ENCODE measurements at regions not wholly inside any gene's neighbourhood (a gene's known extent, or its start where the extent isn't known, plus 50 kb on each side); places are given as distances from the start of the nearest gene placed in this dataset.

DNA sequence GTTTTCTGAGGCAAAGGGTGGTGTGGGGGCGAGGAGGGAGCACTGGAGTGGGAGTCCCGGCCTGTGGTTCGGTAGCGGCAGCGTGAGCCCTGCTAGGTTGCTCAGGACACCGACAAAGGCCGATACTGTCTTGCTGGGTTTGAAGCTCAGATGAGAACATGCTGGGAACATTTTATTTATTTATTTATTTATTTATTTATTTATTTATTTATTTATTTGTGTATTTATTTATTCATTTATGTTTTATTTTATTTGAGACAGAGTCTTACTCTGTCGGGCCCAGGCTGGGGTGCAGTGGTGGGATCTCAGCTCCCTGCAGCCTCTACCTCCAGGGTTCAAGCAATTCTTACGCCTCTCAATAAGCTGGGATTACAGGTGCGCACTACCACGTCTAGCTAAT is 117.9 kb upstream of the GSE1 start:
- no peak overlapping the region for H3K27ac ChIP-seq (ENCODE audit: low read length)
- no peak for DNase-seq
- H3K9me3 ChIP-seq (ENCODE audit: control insufficient read depth, low read length): no peaks in the 10 kb centered on the region
- no peak overlapping the region for H3K4me3 ChIP-seq (ENCODE audit: low read length)
- 95% methylated on average over 11 of the region's 11 CpGs for WGBS
- no peak for ATAC-seq
- H3K27me3 ChIP-seq (ENCODE audit: control insufficient read depth, insufficient read depth): no peaks in the 10 kb centered on the region
- peaks cover 11% of the 10 kb centered on the region for H3K4me1 ChIP-seq (ENCODE audit: control insufficient read depth, insufficient read depth, low read length)
- intact Hi-C loops (cut with DNase I): no loop called here

DNA sequence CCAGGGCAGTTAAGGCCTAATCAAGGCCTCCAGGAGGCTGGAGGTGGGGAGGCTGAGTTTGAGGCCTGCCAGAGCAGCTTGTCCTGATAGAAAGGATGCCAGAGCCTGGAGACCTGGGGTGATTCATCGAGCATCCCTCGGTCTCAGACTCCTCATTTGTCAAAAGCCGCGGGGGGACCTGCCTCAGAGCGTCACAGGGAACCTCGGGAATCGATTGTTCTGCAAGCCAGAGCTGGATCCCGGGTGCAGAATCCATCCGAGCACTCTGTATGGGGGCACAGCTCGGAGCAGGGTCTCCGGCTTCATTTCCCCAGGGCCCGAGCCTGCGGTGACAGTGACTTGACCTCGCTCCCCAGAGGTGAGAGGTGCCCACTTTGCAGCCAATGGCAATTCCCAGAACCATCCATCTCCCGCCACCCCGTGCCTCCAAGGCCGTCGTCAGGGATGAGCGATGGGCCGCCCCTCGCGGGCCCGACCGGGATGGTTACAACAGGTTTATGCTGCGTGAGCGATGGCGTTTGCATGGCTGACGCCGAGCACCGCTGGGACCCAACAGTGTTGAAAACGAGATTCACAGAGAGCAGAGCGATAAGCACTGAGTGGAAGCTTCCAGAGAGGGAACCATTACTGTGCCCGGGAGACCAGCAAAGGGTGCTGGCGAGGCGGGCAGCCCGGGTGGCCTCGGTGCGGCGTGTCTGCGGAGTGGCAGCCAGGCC is 117.1 kb upstream of the GSE1 start:
- no peak overlapping the region for H3K4me3 ChIP-seq (ENCODE audit: low read length)
- H3K27ac ChIP-seq (ENCODE audit: low read length): no peak overlapping the region
- 94% methylated on average over 40 of the region's 40 CpGs for WGBS
- peaks cover 11% of the 10 kb centered on the region for H3K4me1 ChIP-seq (ENCODE audit: control insufficient read depth, insufficient read depth, low read length)
- ATAC-seq (no peak), DNase-seq (no peak)
- H3K9me3 ChIP-seq (ENCODE audit: control insufficient read depth, low read length): no peaks in the 10 kb centered on the region
- intact Hi-C loops (cut with DNase I): no loop called here
- no peaks in the 10 kb centered on the region for H3K27me3 ChIP-seq (ENCODE audit: control insufficient read depth, insufficient read depth)

DNA sequence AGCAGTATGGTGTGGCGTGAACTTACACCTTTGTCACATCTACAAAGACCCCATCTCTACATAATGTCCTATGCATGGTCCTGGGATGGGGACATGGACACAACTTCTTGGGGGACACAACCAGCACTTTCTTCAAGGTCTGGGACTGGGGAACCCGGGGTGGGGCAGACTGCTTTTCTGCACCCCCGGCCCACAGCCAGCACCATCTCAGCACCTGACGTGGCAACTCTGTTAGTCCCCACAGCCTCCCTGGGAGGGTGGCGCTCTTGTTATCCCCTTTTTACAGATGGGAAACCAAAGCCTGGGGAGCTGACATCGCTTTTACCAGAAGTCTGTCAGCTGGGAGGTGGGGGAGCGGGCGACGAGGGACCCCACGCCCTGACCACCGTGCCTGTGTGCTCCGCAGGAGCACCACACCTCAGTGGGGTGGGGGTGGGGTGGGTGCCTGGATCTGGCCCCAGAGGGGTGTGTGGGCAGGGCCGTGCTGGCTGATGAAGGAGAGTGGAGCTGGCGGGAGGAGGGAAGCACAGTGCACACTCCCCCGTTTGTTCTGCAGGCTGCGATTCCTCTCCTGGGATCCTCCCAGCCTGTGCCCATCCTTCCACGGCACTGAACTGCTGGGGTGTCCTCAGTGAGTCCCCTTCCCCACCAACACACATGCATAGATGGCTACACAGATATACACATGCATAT is 115.4 kb upstream of the GSE1 start:
- DNase-seq: no peak
- ATAC-seq: no peak
- H3K27ac ChIP-seq (ENCODE audit: low read length): no peak overlapping the region
- H3K9me3 ChIP-seq (ENCODE audit: control insufficient read depth, low read length): no peaks in the 10 kb centered on the region
- peaks cover 1% of the 10 kb centered on the region for H3K4me1 ChIP-seq (ENCODE audit: control insufficient read depth, insufficient read depth, low read length)
- no peak overlapping the region for H3K4me3 ChIP-seq (ENCODE audit: low read length)
- intact Hi-C loops (cut with DNase I): no loop called here
- no peaks in the 10 kb centered on the region for H3K27me3 ChIP-seq (ENCODE audit: control insufficient read depth, insufficient read depth)
- WGBS: 81% methylated on average over 17 of the region's 17 CpGs

DNA sequence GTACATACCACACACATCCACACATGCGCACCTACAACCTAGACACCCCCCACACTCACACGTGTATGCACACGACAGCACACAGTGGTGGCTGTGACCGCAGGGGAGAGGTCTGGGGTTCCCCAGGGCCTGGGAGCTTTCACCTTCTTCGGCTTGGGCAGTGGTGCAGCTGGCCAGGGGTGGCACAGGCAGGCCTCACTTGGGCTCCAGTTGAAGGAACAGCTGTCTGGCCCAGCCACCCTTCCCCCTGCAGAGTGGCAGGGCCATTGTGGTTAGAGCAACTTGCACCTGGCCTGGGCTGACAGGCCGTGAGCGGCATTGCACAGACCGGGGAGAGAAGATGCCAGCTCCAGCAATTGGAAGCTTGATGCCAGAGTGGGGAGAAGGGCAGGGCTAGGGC is 114.5 kb upstream of the GSE1 start:
- no peak overlapping the region for H3K4me3 ChIP-seq (ENCODE audit: low read length)
- H3K27me3 ChIP-seq (ENCODE audit: control insufficient read depth, insufficient read depth): no peaks in the 10 kb centered on the region
- 83% methylated on average over 8 of the region's 8 CpGs for WGBS
- no peak overlapping the region for H3K27ac ChIP-seq (ENCODE audit: low read length)
- no peaks in the 10 kb centered on the region for H3K4me1 ChIP-seq (ENCODE audit: control insufficient read depth, insufficient read depth, low read length)
- ATAC-seq (no peak), DNase-seq (no peak)
- no peaks in the 10 kb centered on the region for H3K9me3 ChIP-seq (ENCODE audit: control insufficient read depth, low read length)
- intact Hi-C loops (cut with DNase I): no loop called here

DNA sequence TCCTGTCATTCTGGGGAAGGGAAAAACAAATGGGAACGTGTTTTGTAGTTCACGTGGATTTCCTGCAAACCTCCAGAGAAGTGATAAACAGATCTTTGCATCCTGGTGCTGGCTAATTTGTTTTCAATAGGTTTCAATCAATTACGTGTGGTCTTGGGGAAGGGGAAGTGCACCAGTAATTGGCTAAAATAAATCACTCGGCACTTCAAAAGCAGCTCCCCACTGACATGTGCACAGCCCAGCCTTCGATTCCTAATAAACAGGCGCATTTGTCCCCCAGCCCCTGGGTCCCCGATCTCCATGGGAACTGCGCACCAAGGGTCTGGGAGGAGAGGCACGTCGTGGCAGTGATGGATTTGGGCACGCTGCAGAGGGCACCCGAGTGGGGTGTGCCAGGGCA is 112.9 kb upstream of the GSE1 start:
- no peak for DNase-seq
- Histone ChIP-seq H3K4me1 (ENCODE audit: control insufficient read depth, insufficient read depth, low read length) (no peaks in the 10 kb centered on the region), H3K9me3 (ENCODE audit: control insufficient read depth, low read length) (no peaks in the 10 kb centered on the region), H3K4me3 (ENCODE audit: low read length) (no peak overlapping the region), H3K27me3 (ENCODE audit: control insufficient read depth, insufficient read depth) (no peaks in the 10 kb centered on the region), H3K27ac (ENCODE audit: low read length) (no peak overlapping the region)
- no peak for ATAC-seq
- intact Hi-C loops (cut with DNase I): no loop called here
- 84% methylated on average over 12 of the region's 12 CpGs for WGBS

DNA sequence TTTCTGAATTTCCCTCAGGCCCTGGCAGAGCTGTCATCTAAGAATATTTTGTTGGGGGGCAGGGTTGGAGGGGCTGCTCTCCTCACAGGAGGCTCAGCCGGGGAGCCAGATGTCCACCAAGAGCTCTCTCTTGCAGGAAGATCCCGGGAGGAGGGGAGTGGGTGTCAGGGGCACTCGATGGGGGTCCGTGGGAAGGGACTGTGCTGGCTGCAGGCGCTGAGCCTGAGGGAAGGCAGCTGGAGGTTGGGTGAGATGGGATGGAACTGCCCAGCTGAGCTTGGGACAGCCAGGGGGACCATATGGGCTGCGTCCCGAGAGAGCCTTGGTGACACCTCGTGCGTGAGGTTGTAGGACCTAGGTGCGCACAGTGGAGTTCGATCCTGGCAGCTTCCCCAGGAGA is 111.2 kb upstream of the GSE1 start:
- Histone ChIP-seq H3K27ac (ENCODE audit: low read length) (no peak overlapping the region), H3K4me3 (ENCODE audit: low read length) (no peak overlapping the region), H3K27me3 (ENCODE audit: control insufficient read depth, insufficient read depth) (no peaks in the 10 kb centered on the region), H3K4me1 (ENCODE audit: control insufficient read depth, insufficient read depth, low read length) (peaks cover 2% of the 10 kb centered on the region), H3K9me3 (ENCODE audit: control insufficient read depth, low read length) (no peaks in the 10 kb centered on the region)
- WGBS: 91% methylated on average over 11 of the region's 11 CpGs
- intact Hi-C loops (cut with DNase I): no loop called here
- ATAC-seq: peak in 1 of 2 donors; percentile 5
- no peak for DNase-seq

DNA sequence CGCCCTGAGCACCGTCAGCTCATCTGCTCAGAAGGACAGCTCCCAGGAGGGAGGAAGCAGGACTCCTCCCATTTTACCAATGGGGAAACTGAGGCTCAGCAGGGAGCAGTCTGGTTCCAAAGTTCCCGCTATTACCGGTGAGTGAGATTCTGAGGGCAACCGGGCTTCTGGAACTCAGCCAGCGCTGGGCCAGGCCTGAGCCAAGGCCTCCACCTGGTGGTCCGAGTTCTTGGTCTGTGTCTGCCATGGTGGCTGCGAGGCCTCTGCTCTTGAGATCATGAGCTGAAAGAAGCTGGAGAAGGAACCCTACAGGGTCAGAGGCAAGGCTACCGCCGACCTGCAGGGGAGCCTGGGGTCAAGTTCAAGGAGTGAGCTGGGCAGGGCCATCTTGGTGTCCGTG is 110.8 kb upstream of the GSE1 start:
- no peak for ATAC-seq
- DNase-seq: no peak
- intact Hi-C loops (cut with DNase I): no loop called here
- no peaks in the 10 kb centered on the region for H3K27me3 ChIP-seq (ENCODE audit: control insufficient read depth, insufficient read depth)
- H3K27ac ChIP-seq (ENCODE audit: low read length): no peak overlapping the region
- 85% methylated on average over 11 of the region's 11 CpGs for WGBS
- no peaks in the 10 kb centered on the region for H3K9me3 ChIP-seq (ENCODE audit: control insufficient read depth, low read length)
- peaks cover 2% of the 10 kb centered on the region for H3K4me1 ChIP-seq (ENCODE audit: control insufficient read depth, insufficient read depth, low read length)
- H3K4me3 ChIP-seq (ENCODE audit: low read length): no peak overlapping the region

DNA sequence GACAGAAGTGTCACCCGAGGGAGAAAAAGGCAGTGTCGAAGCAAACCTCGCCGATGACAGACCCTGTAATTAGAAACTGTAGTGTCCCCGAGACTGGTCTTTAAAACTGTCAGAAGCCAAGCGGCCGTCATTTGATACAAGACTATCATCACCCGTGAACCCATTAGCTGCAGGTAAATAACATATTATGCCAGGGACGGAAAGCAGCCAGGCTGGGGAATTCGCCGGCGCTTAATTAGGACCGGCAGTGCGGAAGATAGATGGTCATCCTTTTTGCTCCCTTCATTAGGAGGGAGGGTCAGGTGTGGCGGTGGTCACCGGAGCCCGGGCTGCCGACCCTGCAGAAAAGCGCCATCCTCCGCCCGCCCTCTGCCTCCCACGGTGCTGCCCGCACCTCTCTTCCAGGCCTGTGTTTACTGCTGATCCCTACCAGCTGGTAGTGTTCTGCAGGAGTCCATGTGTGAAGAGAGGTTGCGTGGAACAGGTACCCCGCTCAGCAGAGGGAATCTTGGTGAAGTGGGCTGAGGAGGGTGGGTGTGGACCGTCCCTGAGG is 109.4 kb upstream of the GSE1 start:
- Histone ChIP-seq H3K4me1 (ENCODE audit: control insufficient read depth, insufficient read depth, low read length) (peaks cover 2% of the 10 kb centered on the region), H3K27ac (ENCODE audit: low read length) (no peak overlapping the region), H3K4me3 (ENCODE audit: low read length) (no peak overlapping the region), H3K9me3 (ENCODE audit: control insufficient read depth, low read length) (no peaks in the 10 kb centered on the region), H3K27me3 (ENCODE audit: control insufficient read depth, insufficient read depth) (no peaks in the 10 kb centered on the region)
- no peak for ATAC-seq
- no peak for DNase-seq
- whole genome bisulfite sequencing: 89% methylated on average over 26 of the region's 26 CpGs
- intact Hi-C loops (cut with DNase I): no loop called here

DNA sequence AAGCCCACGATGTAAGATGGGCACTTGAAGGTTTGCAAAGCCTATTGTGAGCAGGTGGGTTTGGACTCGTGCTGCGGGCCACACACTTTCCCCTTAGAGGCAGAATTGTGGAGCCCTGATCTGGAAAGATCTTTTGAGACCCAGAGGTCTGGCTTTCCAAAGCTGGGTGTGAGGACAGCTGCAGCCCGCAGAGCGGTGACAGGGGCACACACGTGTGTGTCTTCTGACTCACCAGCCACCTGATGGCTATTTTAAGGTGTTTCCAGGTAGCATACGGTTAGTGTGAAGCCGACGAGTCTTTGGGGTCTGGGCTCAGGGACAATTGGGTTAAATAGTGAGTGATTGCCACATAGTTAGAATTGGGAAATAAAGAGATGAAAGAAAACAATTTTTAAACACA is 108.9 kb upstream of the GSE1 start:
- 83% methylated on average over 9 of the region's 9 CpGs for WGBS
- no peaks in the 10 kb centered on the region for H3K9me3 ChIP-seq (ENCODE audit: control insufficient read depth, low read length)
- peaks cover 2% of the 10 kb centered on the region for H3K4me1 ChIP-seq (ENCODE audit: control insufficient read depth, insufficient read depth, low read length)
- no peaks in the 10 kb centered on the region for H3K27me3 ChIP-seq (ENCODE audit: control insufficient read depth, insufficient read depth)
- intact Hi-C loops (cut with DNase I): no loop called here
- H3K4me3 ChIP-seq (ENCODE audit: low read length): no peak overlapping the region
- H3K27ac ChIP-seq (ENCODE audit: low read length): no peak overlapping the region
- no peak for DNase-seq
- no peak for ATAC-seq

DNA sequence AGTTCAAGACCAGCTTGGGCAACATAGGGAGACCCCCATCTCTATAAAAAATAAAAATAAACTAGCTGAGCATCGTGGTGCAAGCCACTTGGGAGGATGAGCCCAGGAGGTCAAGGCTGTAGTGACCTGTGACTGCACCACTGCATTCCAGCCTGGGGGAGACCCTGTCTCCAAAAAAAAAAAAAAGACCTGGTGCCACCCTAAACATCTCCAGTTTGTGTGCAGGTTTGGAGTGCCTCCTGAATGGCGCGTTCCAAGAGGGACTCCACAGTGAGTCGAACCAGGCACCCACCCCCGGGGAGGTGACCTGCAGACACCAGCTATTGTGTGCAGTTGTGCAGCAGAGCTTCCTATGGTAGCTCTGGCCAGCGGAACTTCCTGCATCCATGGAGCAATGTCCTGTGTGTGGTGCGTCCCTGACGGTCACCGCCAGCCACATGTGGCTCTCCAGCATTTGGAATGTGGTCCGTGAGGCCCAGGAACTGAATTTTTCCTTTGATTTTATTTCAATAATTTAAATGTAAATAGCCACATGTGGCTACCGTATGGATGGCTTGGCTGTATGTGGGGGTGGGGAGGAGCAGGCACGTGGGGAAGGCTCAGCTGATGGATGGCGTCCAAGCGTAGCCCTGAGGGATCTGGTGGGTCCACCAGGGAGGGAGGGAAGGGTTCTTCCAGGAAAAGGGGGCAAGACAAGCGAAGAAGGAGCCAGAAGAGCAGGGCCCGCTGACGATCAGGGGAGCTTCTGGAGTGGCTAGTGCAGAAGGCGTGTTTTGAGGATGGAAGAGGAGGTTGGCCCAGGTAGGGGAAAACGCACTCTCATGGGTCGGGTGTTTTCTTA is 107.1 kb upstream of the GSE1 start:
- Histone ChIP-seq H3K9me3 (ENCODE audit: control insufficient read depth, low read length) (no peaks in the 10 kb centered on the region), H3K27ac (ENCODE audit: low read length) (no peak overlapping the region), H3K4me1 (ENCODE audit: control insufficient read depth, insufficient read depth, low read length) (peaks cover 2% of the 10 kb centered on the region), H3K4me3 (ENCODE audit: low read length) (no peak overlapping the region), H3K27me3 (ENCODE audit: control insufficient read depth, insufficient read depth) (no peaks in the 10 kb centered on the region)
- DNase-seq: no peak
- 68% methylated on average over 20 of the region's 20 CpGs for WGBS
- no peak for ATAC-seq
- intact Hi-C loops (cut with DNase I): no loop called here

DNA sequence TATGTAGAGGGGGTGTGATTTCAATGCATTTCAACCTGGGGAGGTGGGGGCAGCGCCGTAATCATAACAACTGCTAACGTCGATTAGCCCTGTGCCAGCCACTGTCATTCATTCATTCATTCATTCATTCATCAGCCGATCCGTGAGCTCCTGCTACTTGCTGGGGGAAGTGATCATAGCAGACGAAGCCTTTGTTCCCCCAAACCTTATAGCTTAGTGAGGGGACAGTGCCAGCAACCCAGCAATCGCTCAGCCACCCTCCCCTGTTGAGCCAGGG is 106.5 kb upstream of the GSE1 start:
- H3K27ac ChIP-seq (ENCODE audit: low read length): no peak overlapping the region
- H3K4me1 ChIP-seq (ENCODE audit: control insufficient read depth, insufficient read depth, low read length): peaks cover 2% of the 10 kb centered on the region
- intact Hi-C loops (cut with DNase I): no loop called here
- ATAC-seq (no peak), DNase-seq (no peak)
- no peaks in the 10 kb centered on the region for H3K9me3 ChIP-seq (ENCODE audit: control insufficient read depth, low read length)
- 97% methylated on average over 8 of the region's 8 CpGs for WGBS
- no peak overlapping the region for H3K4me3 ChIP-seq (ENCODE audit: low read length)
- H3K27me3 ChIP-seq (ENCODE audit: control insufficient read depth, insufficient read depth): no peaks in the 10 kb centered on the region
